Muscle of leg (tissue), 3 donors: ENCODE measurements at regions not wholly inside any gene's neighbourhood (a gene's known extent, or its start where the extent isn't known, plus 50 kb on each side); places are given as distances from the start of the nearest gene placed in this dataset.
A peak's percentile ranks its signal among the peaks of the same experiment; 100 is the strongest.
"Not testable (repeated sequence)": the region's sequence is repeated elsewhere in the genome, so short reads cannot be mapped to it uniquely, and the experiment has no call there.

Experiments used
- DNase-seq: peaks from one replicate; pipeline ENCODE4 v3.0.0; 2013
- H3K27ac ChIP-seq: one replicate; pipeline ENCODE4 v1.5.1; 2013; ENCODE audit warnings: mild to moderate bottlenecking, low read length, control low read depth
- H3K27me3 ChIP-seq: one replicate; pipeline ENCODE4 v1.6.1; 2013; ENCODE audit warnings: low read length; ENCODE audit not compliant: control insufficient read depth, insufficient read depth
- H3K36me3 ChIP-seq: one replicate; pipeline ENCODE4 v1.6.1; 2013; ENCODE audit warnings: low read length; ENCODE audit not compliant: control insufficient read depth, insufficient read depth
- H3K4me1 ChIP-seq: one replicate; pipeline ENCODE4 v1.6.1; 2013; ENCODE audit warnings: low read length; ENCODE audit not compliant: control insufficient read depth, insufficient read depth
- H3K4me3 ChIP-seq: one replicate; pipeline ENCODE4 v1.5.1; 2013; ENCODE audit warnings: low read length, control low read depth
- H3K9me3 ChIP-seq: replicated peaks from 2 replicates; pipeline ENCODE4 v1.6.1; 2013; ENCODE audit warnings: low read depth, low read length; ENCODE audit not compliant: control insufficient read depth
- WGBS: methylation state at CpG from one replicate; pipeline ENCODE4 v1.1.5; 2013; ENCODE audit warnings: missing lambda C conversion rate; ENCODE audit not compliant: insufficient coverage; 5-methylcytosine and 5-hydroxymethylcytosine counted together

GRCh38 chr4:72888331-72888730, 181.2 kb downstream of the COX18 start:
- Histone ChIP-seq H3K27me3 (no peaks in the 10 kb centered on the region), H3K4me1 (no peaks in the 10 kb centered on the region), H3K9me3 (no peaks in the 10 kb centered on the region), H3K36me3 (no peaks in the 10 kb centered on the region), H3K27ac (no peak overlapping the region), H3K4me3 (no peak overlapping the region)
- no peak for DNase-seq
- no CpG with 5 or more reads among the region's 2 CpGs for WGBS

DNA sequence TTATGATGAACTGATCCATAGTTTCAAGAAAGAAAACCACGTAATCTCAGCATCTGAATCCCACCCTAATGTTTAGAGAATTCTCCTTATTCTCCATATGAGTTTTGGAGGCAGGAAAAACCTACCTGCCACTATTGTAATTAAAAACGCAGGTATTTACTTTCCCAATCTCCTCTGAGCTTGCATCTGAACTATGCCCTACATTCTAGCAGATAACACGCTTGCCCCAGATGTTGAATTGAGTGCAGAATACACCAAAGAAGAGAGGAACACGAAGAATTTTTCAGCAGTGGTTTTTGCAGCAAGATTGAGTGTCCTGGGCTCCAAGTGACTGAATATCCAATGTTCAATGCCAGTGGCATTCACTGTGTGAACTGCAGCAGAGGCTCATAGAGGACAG, 182.4 kb downstream of the COX18 start:
- Histone ChIP-seq H3K36me3 (no peaks in the 10 kb centered on the region), H3K27ac (no peak overlapping the region), H3K4me1 (no peaks in the 10 kb centered on the region), H3K27me3 (no peaks in the 10 kb centered on the region), H3K4me3 (no peak overlapping the region), H3K9me3 (no peaks in the 10 kb centered on the region)
- no peak for DNase-seq
- WGBS: 62% methylated on average over 2 of the region's 4 CpGs

GRCh38 chr4:72886602-72887001, 182.9 kb downstream of the COX18 start:
- H3K27ac ChIP-seq: no peak overlapping the region
- H3K4me3 ChIP-seq: no peak overlapping the region
- no CpG with 5 or more reads among the region's 1 CpG for WGBS
- DNase-seq: no peak
- H3K4me1 ChIP-seq: no peaks in the 10 kb centered on the region
- H3K27me3 ChIP-seq: no peaks in the 10 kb centered on the region
- H3K9me3 ChIP-seq: no peaks in the 10 kb centered on the region
- H3K36me3 ChIP-seq: no peaks in the 10 kb centered on the region

DNA sequence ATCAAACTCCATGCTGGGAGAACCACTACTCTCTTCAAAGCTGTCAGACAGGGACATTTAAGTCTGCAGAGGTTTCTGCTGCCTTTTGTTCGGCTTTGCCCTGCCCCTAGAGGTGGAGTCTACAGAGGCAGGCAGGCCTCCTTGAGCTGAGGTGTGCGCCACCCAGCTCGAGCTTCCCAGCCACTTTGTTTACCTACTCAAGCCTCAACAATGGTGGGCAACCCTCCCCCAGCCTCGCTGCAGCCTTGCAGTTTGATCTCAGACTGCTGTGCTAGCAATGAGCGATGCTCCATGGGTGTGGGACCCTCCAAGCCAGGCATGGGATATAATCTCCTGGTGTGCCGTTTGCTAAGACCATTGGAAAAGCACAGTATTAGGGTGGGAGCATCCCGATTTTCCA, 185.3 kb downstream of the COX18 start:
- H3K27ac ChIP-seq, H3K4me1 ChIP-seq, H3K36me3 ChIP-seq, H3K4me3 ChIP-seq, H3K9me3 ChIP-seq, DNase-seq, H3K27me3 ChIP-seq: not testable (repeated sequence)
- WGBS: 81% methylated on average over 3 of the region's 7 CpGs

DNA sequence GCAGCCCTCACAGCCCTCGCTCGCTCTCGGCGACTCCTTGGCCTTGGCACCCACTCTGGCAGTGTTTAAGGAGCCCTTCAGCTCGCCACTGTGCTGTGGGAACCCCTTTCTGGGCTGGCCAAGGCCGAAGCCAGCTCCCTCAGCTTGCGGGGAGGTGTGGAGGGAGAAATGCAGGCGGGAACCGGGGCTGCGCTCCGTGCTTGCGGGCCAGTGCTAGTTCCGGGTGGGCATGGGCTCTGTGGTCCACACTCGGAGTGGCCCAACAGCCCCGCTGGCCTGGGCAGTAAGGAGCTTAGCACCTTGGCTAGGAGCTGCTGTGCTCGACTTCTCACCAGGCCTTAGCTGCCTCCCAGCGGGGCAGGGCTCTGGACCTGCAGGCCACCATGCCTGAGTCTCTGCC, 192.6 kb downstream of the COX18 start:
- DNase-seq: no peak
- Histone ChIP-seq H3K27me3 (no peaks in the 10 kb centered on the region), H3K9me3 (peaks cover 4% of the 10 kb centered on the region), H3K4me3 (no peak overlapping the region), H3K4me1 (no peaks in the 10 kb centered on the region), H3K27ac (no peak overlapping the region), H3K36me3 (no peaks in the 10 kb centered on the region)
- 85% methylated on average over 13 of the region's 17 CpGs for WGBS

- DNase-seq: peak; percentile 52
- no peaks in the 10 kb centered on the region for H3K4me1 ChIP-seq
- H3K9me3 ChIP-seq: peaks cover 4% of the 10 kb centered on the region
- H3K4me3 ChIP-seq: no peak overlapping the region
- WGBS: 94% methylated on average over 3 of the region's 5 CpGs
- no peak overlapping the region for H3K27ac ChIP-seq
- H3K27me3 ChIP-seq: no peaks in the 10 kb centered on the region
- H3K36me3 ChIP-seq: no peaks in the 10 kb centered on the region
These were observed 194.0 kb downstream of the COX18 start for GRCh38 chr4:72875545-72875944.

GRCh38 chr4:72875138-72875537, 194.4 kb downstream of the COX18 start:
- Histone ChIP-seq H3K9me3 (peaks cover 4% of the 10 kb centered on the region), H3K27ac (no peak overlapping the region), H3K36me3 (no peaks in the 10 kb centered on the region), H3K27me3 (no peaks in the 10 kb centered on the region), H3K4me3 (no peak overlapping the region), H3K4me1 (no peaks in the 10 kb centered on the region)
- peak; percentile 32 for DNase-seq
- 67% methylated on average over 1 of the region's 1 CpG for WGBS

DNA sequence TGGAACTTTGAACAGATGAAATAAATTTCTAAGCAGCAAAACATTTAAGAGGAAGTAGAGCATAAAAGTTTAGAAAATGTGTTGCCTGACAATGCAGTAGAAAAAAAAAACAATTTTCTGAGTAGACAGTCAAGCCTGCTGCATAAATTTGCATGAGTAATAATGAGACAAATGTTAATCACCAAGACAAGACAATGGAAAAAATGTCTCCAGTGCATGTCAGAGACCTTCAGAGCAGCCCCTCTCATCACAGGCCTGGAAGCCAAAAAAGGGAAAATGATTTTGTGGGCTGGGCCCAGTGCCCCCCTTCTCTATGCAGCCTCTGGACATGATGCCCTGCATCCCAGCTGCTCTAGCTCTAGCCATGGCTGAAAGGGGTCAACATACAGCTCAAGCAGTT, 204.6 kb downstream of the COX18 start:
- Histone ChIP-seq H3K4me1 (no peaks in the 10 kb centered on the region), H3K27ac (no peak overlapping the region), H3K9me3 (peaks cover 5% of the 10 kb centered on the region), H3K27me3 (no peaks in the 10 kb centered on the region), H3K4me3 (no peak overlapping the region), H3K36me3 (no peaks in the 10 kb centered on the region)
- no peak for DNase-seq

- DNase-seq, H3K9me3 ChIP-seq, H3K4me3 ChIP-seq, H3K4me1 ChIP-seq, H3K27me3 ChIP-seq, H3K36me3 ChIP-seq, H3K27ac ChIP-seq: not testable (repeated sequence)
- WGBS: 85% methylated on average over 1 of the region's 1 CpG
These were observed 205.2 kb downstream of the COX18 start for GRCh38 chr4:72864277-72864676.

DNA sequence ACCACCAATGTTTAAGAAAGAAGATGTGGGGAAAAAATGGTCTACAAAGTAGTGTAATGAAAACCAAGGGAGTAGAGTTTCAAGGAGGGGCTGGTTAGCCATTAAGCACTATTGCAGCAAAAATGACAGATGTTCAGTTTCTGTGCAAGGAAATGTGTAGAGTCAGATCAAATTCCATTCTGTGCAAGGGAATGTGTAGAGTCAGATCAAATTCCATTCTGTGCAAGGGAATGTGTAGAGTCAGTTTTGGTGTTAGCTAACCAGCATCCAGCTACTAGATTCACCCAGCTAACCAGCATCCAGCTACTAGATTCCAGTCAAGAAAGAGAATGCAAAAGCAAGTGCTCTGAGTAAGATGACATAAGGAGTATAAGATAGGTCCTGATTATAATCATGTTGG, 208.8 kb downstream of the COX18 start:
- H3K4me1 ChIP-seq: no peaks in the 10 kb centered on the region
- no peaks in the 10 kb centered on the region for H3K36me3 ChIP-seq
- H3K9me3 ChIP-seq: peaks cover 2% of the 10 kb centered on the region
- no peak overlapping the region for H3K4me3 ChIP-seq
- H3K27ac ChIP-seq: no peak overlapping the region
- H3K27me3 ChIP-seq: no peaks in the 10 kb centered on the region
- no peak for DNase-seq

DNA sequence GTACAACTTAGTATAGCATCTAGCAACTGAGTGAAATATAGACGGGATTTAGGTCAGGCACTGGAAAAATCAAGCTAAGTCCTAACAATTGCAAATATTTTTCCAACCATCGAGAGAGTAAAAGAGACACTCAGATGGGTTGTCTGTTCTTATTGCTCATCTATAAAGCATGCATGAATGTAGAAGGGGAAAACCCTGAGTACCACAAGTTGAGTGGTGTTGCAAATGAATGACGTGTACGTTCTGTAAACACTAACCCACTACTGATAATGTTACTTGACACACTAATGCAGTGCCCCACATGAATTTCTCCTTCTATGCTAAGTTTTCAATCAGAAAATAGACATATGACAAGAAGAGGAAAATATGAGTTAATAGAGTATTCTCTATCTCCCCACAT, 211.2 kb downstream of the COX18 start:
- Histone ChIP-seq H3K27me3 (no peaks in the 10 kb centered on the region), H3K4me3 (no peak overlapping the region), H3K36me3 (no peaks in the 10 kb centered on the region), H3K9me3 (no peaks in the 10 kb centered on the region), H3K4me1 (no peaks in the 10 kb centered on the region), H3K27ac (no peak overlapping the region)
- no CpG with 5 or more reads among the region's 4 CpGs for WGBS
- no peak for DNase-seq
